ENCODE measurements at regions not wholly inside any gene's neighbourhood (a gene's known extent, or its start where the extent isn't known, plus 50 kb on each side); places are given as distances from the start of the nearest gene placed in this dataset.

DNA sequence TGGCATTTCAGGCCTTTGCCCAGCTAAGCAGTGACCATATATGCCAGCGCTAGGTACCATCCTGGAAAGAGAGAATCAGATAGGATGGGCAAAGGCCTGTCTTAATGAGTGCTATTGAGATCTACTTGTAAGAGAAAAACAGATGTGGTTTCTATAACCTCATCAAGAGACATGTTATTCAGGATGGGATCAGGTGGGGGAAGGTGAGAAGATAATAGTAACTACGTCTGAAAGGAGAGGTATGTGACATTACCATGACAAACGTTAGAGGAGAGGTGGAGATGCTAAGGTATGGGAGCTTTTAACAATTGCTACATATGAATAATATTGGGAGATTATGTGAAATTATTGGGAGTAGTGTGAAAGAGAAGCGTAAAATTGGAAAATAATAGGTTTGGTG, 204.2 kb upstream of the PLXNA2 start:
- TF ChIP-seq, protein P1, sequence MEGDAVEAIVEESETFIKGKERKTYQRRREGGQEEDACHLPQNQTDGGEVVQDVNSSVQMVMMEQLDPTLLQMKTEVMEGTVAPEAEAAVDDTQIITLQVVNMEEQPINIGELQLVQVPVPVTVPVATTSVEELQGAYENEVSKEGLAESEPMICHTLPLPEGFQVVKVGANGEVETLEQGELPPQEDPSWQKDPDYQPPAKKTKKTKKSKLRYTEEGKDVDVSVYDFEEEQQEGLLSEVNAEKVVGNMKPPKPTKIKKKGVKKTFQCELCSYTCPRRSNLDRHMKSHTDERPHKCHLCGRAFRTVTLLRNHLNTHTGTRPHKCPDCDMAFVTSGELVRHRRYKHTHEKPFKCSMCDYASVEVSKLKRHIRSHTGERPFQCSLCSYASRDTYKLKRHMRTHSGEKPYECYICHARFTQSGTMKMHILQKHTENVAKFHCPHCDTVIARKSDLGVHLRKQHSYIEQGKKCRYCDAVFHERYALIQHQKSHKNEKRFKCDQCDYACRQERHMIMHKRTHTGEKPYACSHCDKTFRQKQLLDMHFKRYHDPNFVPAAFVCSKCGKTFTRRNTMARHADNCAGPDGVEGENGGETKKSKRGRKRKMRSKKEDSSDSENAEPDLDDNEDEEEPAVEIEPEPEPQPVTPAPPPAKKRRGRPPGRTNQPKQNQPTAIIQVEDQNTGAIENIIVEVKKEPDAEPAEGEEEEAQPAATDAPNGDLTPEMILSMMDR (IDR thresholded peaks at IDR 0.05), result no peak
- no peak overlapping the region for H3K4me3 ChIP-seq
- DNase-seq (ENCODE audit: low spot score in 2 of 2), result no peak
- no peaks in the 10 kb centered on the region for H3K4me1 ChIP-seq
- no peak overlapping the region for H3K27ac ChIP-seq
- peaks cover 0 to 2% of the 10 kb centered on the region in 2 donors for H3K9me3 ChIP-seq
- H3K27me3 ChIP-seq, result no peaks in the 10 kb centered on the region
- intact Hi-C loops (cut with DNase I), result no loop called here
- no peaks in the 10 kb centered on the region for H3K36me3 ChIP-seq

DNA sequence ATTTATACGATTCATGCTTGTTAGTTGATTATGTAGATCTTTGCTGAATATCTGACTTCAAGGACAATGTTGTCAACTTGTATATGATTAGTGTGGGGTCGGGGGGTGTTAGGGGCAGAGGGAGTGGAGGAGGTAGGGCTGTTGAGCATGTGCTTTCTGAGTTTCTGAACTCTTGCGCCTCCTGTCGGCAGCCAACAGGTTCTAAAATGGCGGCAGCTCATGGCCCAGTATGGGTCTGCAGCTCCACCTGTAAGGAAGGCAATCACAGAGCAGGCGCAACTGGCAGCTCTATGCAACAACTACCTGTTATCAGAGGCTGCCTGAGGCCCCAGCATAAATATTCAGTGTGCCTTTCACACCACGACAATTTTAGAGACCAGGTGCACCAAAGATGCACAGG, 205.8 kb upstream of the PLXNA2 start:
- DNase-seq (ENCODE audit: low spot score in 2 of 2), result no peak
- H3K27ac ChIP-seq, result no peak overlapping the region
- H3K4me1 ChIP-seq, result no peaks in the 10 kb centered on the region
- H3K9me3 ChIP-seq, result no peaks in the 10 kb centered on the region
- TF ChIP-seq, protein P1 (IDR thresholded peaks at IDR 0.05), result no peak
- no peak overlapping the region for H3K4me3 ChIP-seq
- no peaks in the 10 kb centered on the region for H3K36me3 ChIP-seq
- H3K27me3 ChIP-seq, result no peaks in the 10 kb centered on the region
- intact Hi-C loops (cut with DNase I), result no loop called here

DNA sequence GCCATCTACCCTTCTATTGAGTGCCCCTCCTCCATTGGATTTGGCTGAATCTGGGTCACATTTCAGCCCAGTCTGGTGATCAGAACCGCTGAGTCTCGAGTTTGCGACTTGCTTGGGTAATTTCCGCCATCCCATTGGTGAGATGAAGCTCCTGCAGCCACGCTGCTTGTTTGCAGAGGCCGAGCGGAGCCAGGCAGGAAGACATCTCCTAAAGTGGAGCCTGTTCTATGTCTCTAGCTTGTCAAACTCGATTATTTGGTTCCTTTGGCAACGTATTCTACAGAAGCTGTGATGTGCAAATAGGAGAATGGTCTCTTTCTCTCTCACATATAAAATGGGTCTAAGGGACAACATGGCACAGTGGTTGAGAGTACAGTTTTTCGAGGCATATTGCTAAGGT, 206.8 kb upstream of the PLXNA2 start:
- Histone ChIP-seq H3K27me3 (no peaks in the 10 kb centered on the region), H3K9me3 (no peaks in the 10 kb centered on the region), H3K4me1 (no peaks in the 10 kb centered on the region), H3K27ac (no peak overlapping the region), H3K4me3 (no peak overlapping the region), H3K36me3 (no peaks in the 10 kb centered on the region)
- intact Hi-C loops (cut with DNase I), result no loop called here
- DNase-seq (ENCODE audit: low spot score in 2 of 2), result no peak
- TF ChIP-seq, protein P1 (IDR thresholded peaks at IDR 0.05), result no peak

DNA sequence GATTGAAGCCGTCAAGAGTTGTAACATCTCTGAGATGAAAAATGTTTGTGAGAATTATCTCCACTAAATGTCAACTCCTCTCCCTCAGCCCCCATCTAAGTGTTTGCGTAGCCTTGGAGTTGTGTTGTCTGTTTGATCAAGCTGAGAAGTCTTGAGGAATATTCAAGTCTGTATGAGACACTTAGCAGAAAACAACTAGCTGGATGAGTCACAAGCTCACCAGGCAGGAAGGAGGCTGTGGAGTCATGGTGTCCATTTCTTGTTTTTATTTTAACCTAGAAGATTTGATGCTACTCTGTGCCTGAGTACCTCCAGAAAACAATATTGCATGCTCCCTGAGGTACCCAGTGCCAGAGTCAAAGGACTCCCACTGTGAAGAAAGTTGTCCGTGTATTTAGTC, 211.6 kb upstream of the PLXNA2 start:
- TF ChIP-seq, protein P1 (IDR thresholded peaks at IDR 0.05), result no peak
- H3K4me1 ChIP-seq, result no peaks in the 10 kb centered on the region
- intact Hi-C loops (cut with DNase I), result no loop called here
- no peak overlapping the region for H3K4me3 ChIP-seq
- no peak overlapping the region for H3K27ac ChIP-seq
- H3K9me3 ChIP-seq, result no peaks in the 10 kb centered on the region
- H3K36me3 ChIP-seq, result no peaks in the 10 kb centered on the region
- DNase-seq (ENCODE audit: low spot score in 2 of 2), result no peak
- no peaks in the 10 kb centered on the region for H3K27me3 ChIP-seq

DNA sequence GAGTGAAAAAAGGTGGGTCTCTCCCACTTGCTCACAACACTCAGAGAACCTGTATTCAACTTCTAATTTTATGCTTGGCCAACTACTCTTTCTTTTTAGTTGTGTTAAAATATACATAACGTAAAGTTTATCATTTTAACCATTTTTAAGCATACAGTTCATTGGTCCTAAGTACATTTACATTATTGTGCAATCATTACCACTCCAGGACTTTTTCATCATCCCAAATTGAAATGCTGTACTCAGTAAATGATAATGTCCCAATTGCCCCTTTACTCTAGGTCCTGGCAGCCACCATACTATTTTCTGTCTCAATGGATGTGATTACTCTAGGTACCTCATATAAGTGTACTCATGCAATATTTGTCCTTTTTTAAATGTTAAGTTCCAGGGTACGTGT, 212.3 kb upstream of the PLXNA2 start:
- TF ChIP-seq, protein P1 (IDR thresholded peaks at IDR 0.05), result no peak
- no peak for DNase-seq (ENCODE audit: low spot score in 2 of 2)
- Histone ChIP-seq H3K4me3 (no peak overlapping the region), H3K27ac (no peak overlapping the region), H3K9me3 (no peaks in the 10 kb centered on the region), H3K36me3 (no peaks in the 10 kb centered on the region), H3K4me1 (no peaks in the 10 kb centered on the region), H3K27me3 (no peaks in the 10 kb centered on the region)
- intact Hi-C loops (cut with DNase I), result no loop called here

DNA sequence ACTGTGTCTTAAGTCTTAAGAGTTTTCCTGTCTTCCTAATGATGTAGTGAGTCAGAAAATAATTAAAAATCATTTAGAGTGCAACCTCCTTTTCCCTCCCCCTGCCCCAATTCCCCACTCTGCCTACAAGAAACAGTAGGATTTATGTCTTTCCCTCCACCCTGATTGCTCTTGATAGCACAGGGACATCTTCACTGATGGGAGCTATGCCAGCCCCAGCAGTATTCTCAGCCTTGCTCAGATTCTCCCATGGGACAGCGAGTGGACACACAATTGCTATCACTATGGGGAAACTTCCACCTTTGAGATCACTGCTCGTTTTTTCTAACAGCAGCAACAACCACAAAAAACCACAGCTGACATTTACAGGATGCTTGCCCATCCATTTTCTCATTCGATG, 216.6 kb upstream of the PLXNA2 start:
- no peaks in the 10 kb centered on the region for H3K27me3 ChIP-seq
- no peaks in the 10 kb centered on the region for H3K9me3 ChIP-seq
- H3K36me3 ChIP-seq, result no peaks in the 10 kb centered on the region
- H3K4me3 ChIP-seq, result no peak overlapping the region
- TF ChIP-seq, protein P1 (IDR thresholded peaks at IDR 0.05), result no peak
- DNase-seq (ENCODE audit: low spot score in 2 of 2), result no peak
- intact Hi-C loops (cut with DNase I), result no loop called here
- H3K27ac ChIP-seq, result no peak overlapping the region
- no peaks in the 10 kb centered on the region for H3K4me1 ChIP-seq

All from ascending aorta (tissue), 2 donors.